GM13977 (cell line): ENCODE measurements at regions not wholly inside any gene's neighbourhood (a gene's known extent, or its start where the extent isn't known, plus 50 kb on each side); places are given as distances from the start of the nearest gene placed in this dataset.
"Not testable (repeated sequence)": the region's sequence is repeated elsewhere in the genome, so short reads cannot be mapped to it uniquely, and the experiment has no call there.

Source experiments
- DNase-seq: peaks from one replicate; pipeline ENCODE4 v3.0.0; 2012; ENCODE audit warnings: low spot score
- in situ Hi-C: fragments of 300-500 bp; cut with MboI; formaldehyde crosslinking; loops from one replicate; pipeline ENCODE4 v1.12.0; 2022; ENCODE audit warnings: low sequenced_read_pairs, low pct_unique_long_range_greater_than_20kb, mixed read lengths, inconsistent platforms; ENCODE audit not compliant: unreplicated experiment
- TF ChIP-seq, protein P1 (sequence below): IDR thresholded peaks from 2 replicates; pipeline ENCODE4 v1.5.1; 2012; ENCODE audit warnings: mild to moderate bottlenecking, control low read depth; ENCODE audit not compliant: insufficient read depth; ENCODE audit errors: extremely low read depth, missing control alignments

DNA sequence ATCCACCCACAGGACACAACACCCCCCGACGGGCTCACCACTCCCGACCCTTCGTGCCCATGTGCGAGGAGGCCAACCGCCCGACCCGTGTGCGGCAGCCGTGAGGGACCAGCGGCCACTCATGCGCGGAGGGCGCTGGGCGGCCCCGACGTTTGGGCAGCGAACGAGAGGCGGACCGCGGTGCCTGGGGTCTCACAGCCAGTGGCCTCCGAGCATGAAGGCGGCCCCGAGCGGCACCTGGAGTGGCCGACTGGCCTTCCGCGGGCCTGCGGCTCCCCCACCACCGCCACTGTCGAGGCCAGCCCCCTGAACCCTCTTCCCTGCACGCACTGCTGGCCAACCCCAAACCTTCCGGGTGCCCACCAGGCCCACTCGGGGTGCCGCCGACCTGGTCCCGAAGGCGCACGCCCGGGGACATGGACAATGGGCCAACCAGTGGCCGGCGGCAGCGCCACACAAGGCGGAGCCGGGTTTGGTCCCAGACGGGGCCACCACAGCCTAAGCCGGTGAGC, 4274.9 kb upstream of the OR11H1 start:
- TF ChIP-seq, protein P1, sequence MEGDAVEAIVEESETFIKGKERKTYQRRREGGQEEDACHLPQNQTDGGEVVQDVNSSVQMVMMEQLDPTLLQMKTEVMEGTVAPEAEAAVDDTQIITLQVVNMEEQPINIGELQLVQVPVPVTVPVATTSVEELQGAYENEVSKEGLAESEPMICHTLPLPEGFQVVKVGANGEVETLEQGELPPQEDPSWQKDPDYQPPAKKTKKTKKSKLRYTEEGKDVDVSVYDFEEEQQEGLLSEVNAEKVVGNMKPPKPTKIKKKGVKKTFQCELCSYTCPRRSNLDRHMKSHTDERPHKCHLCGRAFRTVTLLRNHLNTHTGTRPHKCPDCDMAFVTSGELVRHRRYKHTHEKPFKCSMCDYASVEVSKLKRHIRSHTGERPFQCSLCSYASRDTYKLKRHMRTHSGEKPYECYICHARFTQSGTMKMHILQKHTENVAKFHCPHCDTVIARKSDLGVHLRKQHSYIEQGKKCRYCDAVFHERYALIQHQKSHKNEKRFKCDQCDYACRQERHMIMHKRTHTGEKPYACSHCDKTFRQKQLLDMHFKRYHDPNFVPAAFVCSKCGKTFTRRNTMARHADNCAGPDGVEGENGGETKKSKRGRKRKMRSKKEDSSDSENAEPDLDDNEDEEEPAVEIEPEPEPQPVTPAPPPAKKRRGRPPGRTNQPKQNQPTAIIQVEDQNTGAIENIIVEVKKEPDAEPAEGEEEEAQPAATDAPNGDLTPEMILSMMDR: no peak
- no peak for DNase-seq
- in situ Hi-C loops: no loop called here

DNA sequence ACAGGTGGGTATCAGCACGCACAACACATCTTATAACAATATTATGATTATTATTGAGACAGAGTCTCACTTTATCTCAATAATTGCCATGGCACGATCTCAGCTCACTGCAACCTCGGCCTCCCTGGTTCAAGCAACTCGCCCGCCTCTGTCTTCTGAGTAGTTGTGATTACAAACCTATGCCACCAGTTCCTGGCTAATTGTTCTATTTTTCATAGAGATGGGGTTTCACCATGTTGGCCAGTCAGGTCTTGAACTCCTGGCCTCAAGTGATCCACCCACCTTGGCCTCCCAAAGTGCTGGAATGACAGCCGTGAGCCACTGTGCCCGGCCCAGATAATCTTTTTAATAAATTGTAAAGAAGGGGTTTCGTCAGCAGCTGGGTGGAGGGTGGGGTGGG, 4257.0 kb upstream of the OR11H1 start:
- DNase-seq, in situ Hi-C loops: not testable (repeated sequence)

DNA sequence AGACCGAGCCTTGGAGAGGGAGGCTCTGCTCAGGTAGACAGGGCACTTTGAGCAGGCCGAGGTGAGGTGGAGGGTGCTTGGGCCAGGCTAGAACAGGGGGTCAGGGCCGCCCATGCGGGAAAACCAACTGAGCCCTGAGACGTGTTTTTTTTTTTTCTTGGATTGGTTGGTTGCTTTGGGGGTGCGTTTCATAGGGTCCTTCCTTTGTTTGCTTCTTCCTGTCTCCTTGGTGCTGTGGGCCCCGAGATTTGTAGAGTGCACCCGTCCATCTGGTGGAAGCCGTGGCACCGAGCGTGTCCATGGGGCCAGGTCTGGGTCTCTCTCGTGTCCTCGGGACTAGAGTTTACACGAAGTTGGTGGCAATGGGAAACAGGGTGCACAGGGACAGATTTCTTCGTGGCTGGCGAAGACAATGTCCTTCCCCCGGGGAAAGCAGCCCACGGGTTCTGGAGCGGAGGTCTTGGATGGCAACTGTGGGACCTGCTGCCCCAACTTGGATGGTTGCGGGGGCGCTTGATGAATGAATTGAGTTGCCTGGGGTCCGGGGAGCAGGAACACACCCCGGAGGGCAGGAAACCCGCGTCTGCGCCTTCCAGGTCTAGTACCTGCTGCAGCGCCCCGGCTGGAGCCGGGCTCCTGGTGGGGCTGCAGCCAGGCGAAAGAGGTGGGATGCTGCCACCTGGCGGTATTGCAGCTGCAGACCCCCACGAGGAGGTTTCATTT, 4242.7 kb upstream of the OR11H1 start:
- TF ChIP-seq, protein P1: peak; percentile 15
- DNase-seq, in situ Hi-C loops: not testable (repeated sequence)

DNA sequence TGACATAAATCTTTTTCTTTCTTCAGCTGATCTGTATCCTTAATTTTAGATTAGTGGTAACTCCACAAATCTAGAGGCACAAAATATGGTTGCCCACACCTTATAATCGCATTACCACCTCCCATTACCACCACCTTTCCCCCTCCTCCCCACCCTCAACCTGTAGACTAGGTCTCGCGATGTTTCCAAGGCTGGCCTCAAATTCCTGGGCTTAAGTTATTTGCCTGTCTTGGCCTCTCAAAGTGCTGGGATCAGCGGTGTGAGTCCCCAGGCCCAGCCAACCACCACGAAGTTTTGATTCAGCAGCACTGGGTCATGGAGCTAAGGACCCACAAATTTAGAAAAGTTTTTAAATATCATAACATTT, 4242.2 kb upstream of the OR11H1 start:
- DNase-seq, in situ Hi-C loops: not testable (repeated sequence)

DNA sequence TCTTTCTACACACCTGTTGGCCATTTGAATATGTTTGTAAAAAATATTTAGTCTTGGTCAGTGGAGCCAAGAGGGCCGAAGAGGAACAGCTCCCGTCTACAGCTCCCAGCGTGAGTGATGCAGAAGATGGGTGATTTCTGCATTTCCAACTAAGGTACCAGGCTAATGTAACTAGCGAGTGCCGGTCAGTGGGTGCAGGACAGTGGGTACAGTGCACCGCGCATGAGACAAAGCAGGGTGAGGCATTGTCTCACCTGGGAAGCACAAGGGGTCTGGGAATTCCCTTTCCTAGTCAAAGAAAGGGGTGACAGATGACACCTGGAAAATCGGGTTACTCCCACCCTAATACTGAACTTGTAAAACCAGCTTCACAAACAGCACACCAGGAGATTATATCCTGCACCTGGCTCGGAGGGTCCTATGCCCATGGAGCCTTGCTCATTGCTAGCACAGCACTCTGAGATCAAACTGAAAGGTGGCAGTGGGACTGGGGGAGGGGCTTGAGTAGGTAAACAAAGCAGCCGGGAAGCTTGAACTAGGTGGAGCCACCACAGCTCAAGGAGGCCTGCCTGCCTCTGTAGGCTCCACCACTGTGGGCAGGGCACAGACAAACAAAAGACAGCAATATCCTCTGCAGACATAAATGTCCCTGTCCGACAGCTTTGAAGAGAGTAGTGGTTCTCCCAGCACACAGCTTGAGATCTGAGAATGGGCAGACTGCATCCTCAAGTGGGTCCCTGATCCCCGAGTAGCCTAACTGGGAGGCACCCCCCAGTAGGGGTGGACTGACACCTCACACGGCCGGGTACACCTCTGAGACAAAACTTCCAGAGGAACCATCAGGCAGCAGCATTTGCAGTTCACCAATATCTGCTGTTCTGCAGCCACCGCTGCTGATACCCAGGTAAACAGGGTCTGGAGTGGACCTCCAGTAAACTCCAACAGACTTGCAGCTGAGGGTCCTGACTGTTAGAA, 4239.5 kb upstream of the OR11H1 start:
- in situ Hi-C loops, DNase-seq: not testable (repeated sequence)

DNA sequence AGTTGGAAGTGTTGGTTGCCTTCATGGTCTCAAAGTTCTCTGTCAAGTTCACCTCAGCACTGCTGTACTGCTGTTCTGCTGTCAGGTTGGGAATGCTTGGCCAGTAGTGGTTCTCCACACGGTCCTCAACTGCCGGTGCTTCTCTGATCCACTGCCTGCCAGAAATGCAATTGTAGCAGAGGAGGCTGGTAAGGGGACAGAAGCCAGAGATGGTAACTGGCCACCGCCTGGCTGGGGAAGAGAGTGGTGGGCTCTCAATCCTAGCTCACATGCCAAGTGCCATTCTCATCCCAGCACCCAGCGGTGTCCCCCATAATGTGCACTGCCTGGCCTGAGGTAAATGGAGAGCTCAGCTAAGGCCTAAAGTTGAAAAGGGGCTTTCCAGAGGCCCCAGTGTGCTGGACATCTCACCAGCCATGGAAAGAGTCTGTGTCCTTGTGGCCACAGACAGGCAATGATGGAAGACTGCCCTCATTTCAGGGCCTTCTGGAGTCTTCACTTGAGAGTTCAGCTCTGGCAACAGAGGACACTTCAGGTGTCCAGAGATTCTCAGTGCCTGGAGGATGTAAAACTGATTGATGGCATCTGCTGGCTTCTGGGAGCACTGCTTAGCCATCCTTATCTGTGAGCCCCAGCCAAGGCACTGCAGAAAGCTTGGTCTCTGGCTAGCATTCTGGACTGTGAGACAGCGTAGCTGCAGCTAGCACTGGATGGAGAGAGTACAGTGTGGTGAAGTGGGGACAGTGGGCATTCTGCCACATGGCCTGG, 4229.7 kb upstream of the OR11H1 start:
- in situ Hi-C loops, DNase-seq: not testable (repeated sequence)

DNA sequence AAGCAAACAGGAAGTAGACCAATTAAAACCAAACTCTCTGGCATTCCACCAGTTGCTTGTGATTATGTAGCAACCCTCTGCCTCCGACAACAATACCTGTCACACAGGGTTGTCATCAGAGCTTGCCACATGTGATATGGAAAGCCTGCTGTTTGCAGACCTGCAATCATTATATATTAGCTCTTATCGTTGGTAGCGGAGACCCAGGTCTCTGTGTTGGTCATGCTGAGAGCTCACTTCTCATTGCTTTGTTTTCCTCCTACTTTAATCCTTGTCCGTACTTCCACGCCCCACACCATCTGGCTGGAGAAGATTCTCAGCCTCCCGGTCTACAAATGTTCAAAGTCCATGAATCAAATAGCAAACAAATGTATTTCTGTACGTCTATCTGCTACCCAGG, 4225.6 kb upstream of the OR11H1 start:
- DNase-seq, in situ Hi-C loops: not testable (repeated sequence)

DNA sequence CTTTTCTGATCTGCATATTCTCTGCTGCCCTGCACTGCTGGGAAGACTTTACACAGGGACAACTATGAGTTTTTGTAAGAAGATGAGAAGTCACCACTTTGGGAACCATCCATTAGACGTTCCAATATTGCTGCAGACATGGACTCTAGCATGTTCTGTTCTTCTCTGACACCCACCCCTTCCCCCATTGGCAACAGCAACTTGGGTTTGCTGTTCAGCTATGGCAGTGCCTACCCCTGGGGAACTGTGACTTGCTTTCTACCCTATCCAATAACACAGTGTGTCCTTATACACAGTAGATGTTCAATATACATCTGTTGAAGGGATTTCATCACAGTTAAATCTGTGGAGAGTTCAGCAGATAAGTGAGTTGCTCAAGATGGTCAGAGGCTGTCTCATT, 4225.1 kb upstream of the OR11H1 start:
- DNase-seq, in situ Hi-C loops: not testable (repeated sequence)

DNA sequence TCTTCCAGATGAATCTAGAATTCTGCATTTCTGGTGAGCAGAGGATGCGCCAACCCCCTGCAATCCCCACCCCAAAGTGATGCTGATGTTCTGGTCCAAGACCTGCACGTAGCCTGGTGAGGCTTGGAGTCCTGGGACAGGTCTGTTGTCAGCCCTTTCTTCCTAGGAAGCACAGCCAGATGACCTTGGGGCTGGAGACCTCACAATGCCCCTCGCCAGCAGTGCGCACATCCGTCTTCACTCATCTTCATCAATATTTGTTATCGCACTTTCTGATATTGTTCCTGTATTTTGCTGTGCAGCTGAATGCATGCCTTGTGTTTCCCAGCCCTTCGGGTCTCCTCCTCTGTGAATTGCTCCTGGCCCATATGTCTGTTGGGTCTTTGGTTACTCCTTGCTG, 4222.8 kb upstream of the OR11H1 start:
- DNase-seq, in situ Hi-C loops: not testable (repeated sequence)

DNA sequence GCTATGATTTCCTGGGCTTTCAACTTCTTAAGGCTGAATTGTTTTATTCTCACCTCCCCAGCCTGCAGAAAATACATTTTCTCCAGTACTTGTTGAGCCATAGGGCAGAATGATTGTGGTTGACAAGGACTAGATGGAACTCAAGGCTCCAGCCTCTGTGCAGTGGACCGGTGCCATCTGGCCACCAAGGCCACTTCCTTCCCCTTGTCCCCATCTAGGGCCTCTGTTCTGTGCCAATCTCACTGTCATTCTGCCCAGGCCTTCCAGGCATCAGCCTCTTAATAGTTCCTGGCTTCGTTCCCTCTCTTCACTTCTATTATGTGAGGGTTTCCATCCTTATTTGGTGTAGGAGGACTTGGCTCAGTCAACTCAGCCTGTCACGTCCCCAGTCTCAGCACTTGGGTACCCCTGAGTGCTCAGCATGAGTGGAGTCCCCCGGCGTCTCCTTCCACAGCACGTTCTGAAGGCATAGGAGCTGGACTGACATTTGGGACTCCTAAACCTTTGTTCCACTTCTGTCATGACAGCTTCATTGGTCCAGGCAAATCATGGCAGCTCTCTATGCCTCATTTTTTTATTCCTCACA, 4221.0 kb upstream of the OR11H1 start:
- in situ Hi-C loops: not testable (repeated sequence)

More for the DNA sequence above, 4221.0 kb upstream of the OR11H1 start:
- DNase-seq: not testable (repeated sequence)
